Epidermal melanocyte (primary cell): ENCODE measurements at regions not wholly inside any gene's neighbourhood (a gene's known extent, or its start where the extent isn't known, plus 50 kb on each side); places are given as distances from the start of the nearest gene placed in this dataset.

Experiments used
- DNase-seq: peaks from one replicate; pipeline ENCODE4 v3.0.0; 2011; ENCODE audit warnings: low spot score; ENCODE audit not compliant: insufficient read length

- no peak for DNase-seq
Measured at GRCh38 chr20:40397467-40397866, 291.6 kb downstream of the MAFB start.

DNA sequence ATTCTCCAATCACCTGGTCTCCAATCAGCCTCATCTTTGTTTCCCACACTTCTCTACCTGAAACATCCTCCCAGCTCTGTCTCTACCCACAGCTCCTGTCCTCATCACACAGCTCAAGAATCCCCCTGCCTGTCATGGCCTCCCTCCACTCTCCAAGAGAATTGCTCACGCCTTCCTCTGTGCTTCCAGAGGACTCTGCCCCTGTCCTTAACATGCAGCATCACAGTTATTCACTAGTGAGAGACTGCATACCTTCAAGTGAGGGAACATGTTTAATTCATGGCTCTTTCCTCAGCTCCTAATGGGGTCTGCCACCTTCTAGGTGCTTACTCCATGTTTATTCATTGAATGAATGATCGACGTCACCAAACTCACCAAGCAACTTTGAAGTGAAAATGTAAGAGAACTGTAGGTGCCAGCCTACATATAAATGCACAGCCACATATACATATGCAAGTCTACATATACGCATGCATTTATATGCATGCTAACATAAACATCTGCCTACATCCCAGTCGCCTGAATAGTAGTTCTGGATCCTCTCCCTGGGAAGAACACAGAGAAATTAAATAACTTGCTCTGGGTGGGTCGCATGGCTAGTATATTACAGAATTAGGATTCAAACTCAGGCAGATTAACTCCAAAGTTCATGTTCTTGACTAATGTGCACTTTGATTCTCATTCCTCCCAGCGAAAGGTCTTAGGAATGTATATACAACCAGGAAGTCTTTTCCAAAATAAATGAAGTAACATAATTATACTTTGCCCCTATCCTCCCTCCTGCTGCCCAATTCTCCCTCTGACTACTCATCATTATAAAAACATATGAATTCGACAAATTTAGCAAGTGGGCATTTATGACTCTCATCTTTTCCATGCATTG lies 295.6 kb downstream of the MAFB start:
- no peak for DNase-seq

DNA sequence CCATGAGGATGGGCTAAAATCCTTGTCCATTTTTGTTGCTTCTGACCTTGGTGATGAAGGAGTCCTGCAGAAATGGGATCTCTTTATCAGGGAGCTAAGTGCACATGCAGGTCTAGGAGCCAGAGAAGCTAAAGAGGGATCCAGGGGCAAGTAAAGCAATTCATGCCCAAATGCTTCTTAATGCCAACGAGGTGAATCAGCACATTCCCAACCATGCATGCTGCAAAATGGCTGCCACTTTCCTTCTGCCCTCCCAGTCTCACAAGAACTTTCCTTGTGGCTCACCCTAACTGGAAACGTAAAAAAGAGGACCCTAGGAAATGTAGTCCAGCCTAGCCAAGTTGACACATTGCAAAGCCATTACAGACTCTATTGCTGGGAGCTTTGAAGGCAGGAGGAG lies 298.4 kb downstream of the MAFB start:
- DNase-seq: no peak

GRCh38 chr20:40370800-40371199 lies 318.2 kb downstream of the MAFB start:
- no peak for DNase-seq

GRCh38 chr20:40368876-40369275 lies 320.2 kb downstream of the MAFB start:
- no peak for DNase-seq

GRCh38 chr20:40361916-40362315 lies 327.1 kb downstream of the MAFB start:
- no peak for DNase-seq

- no peak for DNase-seq
Measured at GRCh38 chr20:40359131-40359912, 329.7 kb downstream of the MAFB start.

DNA sequence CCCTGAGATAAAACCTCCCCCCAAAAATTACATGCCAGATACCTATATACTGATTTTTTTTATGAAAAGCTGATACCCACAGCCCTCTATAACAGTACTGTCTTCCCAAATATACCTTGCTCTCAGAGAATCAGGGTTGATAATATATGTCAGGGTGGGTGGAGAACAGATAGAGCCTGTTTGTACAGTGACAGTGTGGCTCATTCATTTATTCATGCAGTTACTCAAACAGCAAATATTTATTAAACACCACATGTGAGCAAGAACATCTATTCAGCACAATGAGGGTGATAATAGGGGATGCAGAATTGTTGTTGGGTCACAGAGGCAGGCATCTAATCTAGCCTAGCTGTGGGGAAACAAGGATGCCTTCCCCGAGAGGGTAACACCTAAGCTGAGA lies 334.2 kb downstream of the MAFB start:
- DNase-seq: no peak

DNA sequence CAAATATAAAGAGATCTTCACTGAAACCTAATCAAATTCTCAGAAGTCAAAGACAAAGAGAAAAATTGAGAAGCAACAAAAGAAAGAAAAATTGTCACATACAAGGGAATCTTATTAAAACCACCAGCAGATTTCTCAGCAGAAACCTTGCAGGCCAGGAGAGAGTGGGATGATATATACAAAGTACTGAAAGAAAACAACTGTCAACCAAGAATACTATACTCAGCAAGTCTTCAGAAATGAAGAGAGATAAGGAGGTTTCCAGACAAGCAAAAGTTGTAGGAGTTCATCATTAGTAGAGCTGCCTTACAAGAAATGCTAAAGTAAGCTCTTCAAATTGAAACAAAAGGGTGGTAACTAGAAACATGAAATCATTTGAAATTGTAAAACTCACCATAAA lies 345.6 kb downstream of the MAFB start:
- DNase-seq: no peak

DNA sequence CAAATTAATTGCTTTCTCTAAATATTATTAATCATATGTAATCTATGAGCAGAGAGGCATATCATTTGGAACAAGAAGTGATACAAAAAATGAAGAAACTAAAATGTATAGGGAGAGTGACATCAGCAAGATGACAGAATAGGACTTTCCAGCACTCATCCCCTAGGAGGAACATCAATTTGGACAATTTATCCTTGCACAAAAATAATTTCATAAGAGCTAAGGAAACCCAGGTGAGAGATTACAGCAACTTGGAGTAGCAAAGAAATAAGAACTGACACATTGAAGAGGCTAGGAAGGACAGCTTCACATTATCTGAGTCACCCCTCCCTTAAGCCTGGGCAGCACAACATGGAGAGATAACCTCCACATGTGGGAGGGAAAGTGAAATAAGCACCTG lies 347.5 kb downstream of the MAFB start:
- DNase-seq: no peak

DNA sequence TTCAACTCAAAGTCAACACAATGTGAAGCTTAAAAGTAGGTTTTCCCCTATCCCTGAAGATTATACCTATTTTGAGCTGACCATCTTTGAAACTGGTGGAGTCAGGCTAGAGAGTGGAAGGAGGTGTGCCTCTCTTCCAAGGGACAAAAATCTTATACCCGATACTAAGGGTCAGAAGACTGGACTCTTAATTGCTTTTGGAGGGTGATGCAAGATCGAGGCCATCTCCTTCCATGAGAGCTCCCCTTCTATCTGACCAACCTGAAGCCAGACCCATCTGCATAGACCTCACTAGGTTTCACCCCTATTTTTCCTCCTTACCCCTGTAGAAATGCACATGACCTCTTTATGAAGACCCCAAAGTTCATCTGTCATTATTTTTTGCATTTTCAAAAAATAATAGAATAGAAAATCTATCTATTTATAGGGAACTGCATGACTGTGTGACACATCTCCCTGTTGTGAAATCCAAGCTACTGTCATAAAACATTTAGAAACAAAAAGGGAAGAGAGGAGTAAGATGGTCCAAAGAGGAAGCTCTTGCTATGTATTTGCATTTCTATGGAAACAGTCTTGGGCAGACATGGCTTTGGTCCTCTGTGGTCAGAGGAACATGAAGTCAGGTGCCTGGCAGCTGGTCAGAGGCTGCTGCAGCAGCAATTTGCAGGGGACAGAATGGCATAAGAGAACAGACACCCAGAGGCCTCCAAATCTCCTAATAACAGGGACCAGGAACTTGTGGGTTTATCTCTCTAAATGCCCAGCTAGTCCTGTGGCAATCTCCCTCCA lies 349.2 kb downstream of the MAFB start:
- no peak for DNase-seq

- DNase-seq: no peak
Measured at GRCh38 chr20:40336533-40336932, 352.5 kb downstream of the MAFB start.

GRCh38 chr20:40335901-40336351 lies 353.1 kb downstream of the MAFB start:
- DNase-seq: no peak

DNA sequence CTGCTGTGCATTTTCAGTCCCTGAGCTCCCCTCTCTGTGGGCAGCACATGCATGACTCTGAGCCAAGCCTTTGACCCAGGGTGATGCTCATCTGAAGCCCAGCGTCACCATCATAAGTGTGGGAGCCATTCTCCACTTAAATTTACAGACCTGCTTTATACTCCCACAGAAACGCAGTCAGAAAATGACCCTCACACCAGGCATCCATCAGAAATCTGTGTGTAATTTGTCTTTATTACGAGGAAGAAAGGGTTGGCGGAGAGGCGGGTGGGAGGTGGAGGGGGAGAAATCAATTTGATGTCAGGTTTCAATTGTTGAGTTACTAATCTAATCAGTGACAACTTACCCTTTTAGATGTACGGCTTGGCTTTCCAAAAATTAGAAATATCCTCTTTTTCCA lies 353.6 kb downstream of the MAFB start:
- DNase-seq: no peak

- no peak for DNase-seq
Measured at GRCh38 chr20:40333591-40333990, 355.4 kb downstream of the MAFB start.

GRCh38 chr20:40331807-40332560 lies 357.1 kb downstream of the MAFB start:
- DNase-seq: no peak

- DNase-seq: no peak
Measured at GRCh38 chr20:40331249-40331648, 357.8 kb downstream of the MAFB start.

- no peak for DNase-seq
Measured at GRCh38 chr20:40329321-40329720, 359.7 kb downstream of the MAFB start.

DNA sequence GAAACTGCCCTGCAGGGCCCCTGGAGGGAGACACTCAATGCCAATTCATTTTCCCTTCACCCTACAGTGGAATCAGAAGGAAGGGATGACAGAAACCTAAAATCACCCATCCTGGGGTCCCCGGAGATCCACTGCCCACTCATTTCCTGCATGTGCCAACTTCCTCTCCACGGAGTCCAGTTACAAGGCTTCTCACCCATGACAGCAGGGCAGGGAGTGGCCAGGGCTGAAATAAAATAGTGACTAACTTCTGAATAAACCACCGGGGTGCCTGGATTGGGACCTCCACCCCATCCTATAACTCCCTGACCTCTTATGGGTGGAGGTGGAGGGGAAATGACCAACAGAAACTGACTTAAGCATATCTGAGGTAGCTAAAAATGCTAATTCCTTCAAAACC lies 362.3 kb downstream of the MAFB start:
- DNase-seq: no peak

DNA sequence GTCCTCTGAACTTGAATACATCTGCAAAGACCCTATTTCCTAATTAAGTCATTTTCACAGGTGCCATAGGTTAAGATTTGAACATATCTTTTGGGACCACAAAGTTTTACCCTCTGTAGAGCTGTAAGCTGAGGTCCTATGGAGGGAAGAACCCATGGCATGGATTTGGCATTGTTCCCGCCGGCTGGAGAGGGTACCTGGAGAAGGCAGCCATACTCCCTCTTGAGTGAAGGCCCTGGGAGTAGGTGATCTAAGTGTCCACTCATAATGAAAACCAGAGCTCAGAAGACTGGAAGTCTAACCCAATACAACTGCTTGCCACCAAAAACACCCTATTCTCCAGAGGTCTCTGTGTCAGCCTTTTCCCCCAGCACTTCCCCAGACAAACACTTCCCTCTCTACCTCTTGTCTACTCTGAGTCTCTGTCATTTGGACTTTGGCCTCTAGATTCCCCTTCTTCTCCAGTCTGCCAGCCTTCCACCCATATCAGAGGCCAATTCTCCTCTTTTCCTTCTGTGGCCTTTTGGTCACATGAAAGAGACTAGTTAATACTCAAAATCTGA lies 363.9 kb downstream of the MAFB start:
- DNase-seq: no peak

DNA sequence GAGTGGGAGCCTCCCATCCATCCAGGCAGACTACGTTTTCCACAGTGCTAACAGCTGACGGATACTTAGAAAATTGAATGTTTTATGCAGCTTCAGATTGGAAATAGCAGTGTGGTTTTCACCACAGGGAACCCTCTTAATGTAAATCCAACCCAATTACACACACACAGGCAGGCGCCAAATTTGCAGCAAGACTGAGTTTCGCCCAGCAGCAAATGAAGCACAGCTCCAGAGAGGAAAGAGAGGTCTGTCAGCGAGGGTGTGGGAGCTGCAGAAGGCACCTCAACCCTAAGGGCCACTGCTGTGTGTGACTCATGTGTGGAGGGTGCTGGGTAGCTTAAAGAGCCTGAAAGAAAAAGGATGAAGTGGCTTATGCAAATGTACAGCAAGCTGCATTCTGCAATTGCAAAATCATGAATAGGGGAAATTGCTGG lies 365.7 kb downstream of the MAFB start:
- no peak for DNase-seq
